ENCODE measurements at regions not wholly inside any gene's neighbourhood (a gene's known extent, or its start where the extent isn't known, plus 50 kb on each side); places are given as distances from the start of the nearest gene placed in this dataset.

DNA sequence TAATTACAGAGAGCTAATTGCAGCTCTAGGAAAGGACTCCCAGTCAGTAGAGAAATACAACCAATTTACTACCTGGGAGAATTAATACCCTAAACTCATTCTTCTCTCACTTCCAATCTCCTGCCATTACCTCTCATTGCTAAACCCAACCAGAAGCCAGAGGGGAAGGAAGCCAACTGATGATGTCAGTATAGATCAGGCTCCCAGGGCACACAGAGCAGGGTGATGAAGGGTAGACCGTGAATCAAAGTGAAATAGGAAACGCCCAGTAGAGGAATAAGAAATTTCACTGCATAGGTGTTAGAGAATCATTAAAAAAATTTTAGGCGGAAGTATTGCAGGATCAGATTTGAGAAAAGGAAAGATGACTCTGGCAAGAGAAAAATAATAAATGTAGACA lies 456.8 kb upstream of the NXPH2 start:
- H3K27ac ChIP-seq = no peak overlapping the region
- no peak for TF ChIP-seq ZFX (IDR thresholded peaks at IDR 0.05)
- TF ChIP-seq CTCF (conservative IDR thresholded peaks at IDR 0.05) = no peak

DNA sequence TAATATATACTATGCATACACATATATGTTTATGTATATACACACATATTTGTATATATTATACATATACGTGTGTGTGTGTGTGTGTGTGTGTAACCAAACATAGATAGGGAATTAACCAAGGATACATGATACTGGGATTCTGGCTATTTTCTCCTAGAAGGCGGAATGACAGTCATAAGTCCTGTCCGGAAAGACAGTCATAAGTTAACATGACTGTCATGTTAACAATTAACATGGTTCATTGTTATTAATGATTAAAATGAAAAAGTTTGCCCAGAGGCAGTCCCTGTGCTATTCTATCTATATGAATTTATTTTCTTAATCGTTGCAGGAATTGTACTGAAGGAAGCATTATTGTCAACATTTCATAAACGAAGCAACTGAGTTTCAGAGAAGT lies 450.7 kb upstream of the NXPH2 start:
- H3K27ac ChIP-seq = no peak overlapping the region
- TF ChIP-seq ZFX (IDR thresholded peaks at IDR 0.05) (no peak), CTCF (conservative IDR thresholded peaks at IDR 0.05) (no peak)

GRCh38 chr2:139228276-139228675 lies 448.1 kb upstream of the NXPH2 start:
- no peak overlapping the region for H3K27ac ChIP-seq
- TF ChIP-seq CTCF (conservative IDR thresholded peaks at IDR 0.05) = no peak
- TF ChIP-seq ZFX (IDR thresholded peaks at IDR 0.05) = no peak

DNA sequence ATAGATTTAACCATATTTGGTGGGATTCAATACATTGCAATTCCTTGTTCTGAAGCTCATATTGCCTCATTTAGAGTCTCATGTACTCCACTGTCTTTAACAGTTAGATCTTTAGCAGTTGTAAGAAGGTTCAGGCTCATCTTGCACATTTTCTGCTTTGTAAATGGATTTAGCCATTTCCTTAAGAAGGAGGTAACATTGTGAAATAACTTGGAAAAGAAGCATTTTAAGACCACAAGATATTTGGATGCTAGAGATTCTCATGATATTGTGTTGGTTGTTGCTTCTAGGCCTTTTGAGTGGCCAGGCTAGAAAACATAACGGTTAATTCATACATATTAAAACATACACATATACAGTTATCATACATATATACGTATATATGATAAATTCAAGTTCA lies 445.8 kb upstream of the NXPH2 start:
- TF ChIP-seq ZFX (IDR thresholded peaks at IDR 0.05) (no peak), CTCF (conservative IDR thresholded peaks at IDR 0.05) (no peak)
- H3K27ac ChIP-seq = no peak overlapping the region

GRCh38 chr2:139218181-139218580 lies 438.0 kb upstream of the NXPH2 start:
- no peak overlapping the region for H3K27ac ChIP-seq
- TF ChIP-seq CTCF (conservative IDR thresholded peaks at IDR 0.05) = no peak
- no peak for TF ChIP-seq ZFX (IDR thresholded peaks at IDR 0.05)

DNA sequence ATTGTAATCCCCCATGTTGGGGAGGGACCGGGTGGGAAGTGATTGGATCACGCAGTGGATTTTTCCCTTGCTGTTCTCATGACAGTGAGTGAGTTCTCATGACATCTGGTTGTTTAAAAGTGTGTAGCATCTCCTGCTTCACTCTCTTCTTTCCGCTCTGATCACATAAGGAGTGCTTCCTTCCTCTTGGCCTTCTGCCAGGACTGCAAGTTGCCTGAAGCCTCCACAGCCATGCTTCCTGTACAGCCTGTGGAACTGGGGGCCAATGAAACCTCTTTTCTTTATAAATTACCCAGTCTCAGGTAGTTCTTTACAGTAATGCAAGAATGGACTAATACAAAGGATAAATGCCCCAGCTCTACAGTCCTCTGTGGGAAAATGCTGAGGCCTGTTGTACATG lies 437.5 kb upstream of the NXPH2 start:
- no peak for TF ChIP-seq CTCF (conservative IDR thresholded peaks at IDR 0.05)
- no peak for TF ChIP-seq ZFX (IDR thresholded peaks at IDR 0.05)
- no peak overlapping the region for H3K27ac ChIP-seq

DNA sequence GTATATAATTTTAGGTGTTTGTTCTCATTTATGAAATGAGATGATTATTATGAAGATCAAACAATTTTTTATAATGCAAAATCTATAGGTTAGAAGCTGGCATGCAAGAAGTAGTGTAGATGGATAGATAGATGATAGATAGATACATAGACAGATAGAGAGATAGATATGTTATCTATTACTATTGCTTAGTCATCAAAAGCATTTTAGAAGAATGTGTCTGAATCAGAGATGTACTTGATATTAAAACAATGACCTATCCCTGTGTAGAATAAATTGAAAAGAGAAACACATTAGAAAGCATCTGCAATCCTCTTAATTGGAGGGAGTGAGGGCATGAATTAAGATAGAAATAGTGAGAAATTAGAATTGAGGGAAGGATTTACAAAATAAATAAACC lies 436.2 kb upstream of the NXPH2 start:
- TF ChIP-seq ZFX (IDR thresholded peaks at IDR 0.05) (no peak), CTCF (conservative IDR thresholded peaks at IDR 0.05) (no peak)

More for the DNA sequence above, 436.2 kb upstream of the NXPH2 start:
- H3K27ac ChIP-seq = no peak overlapping the region
